Glomerular visceral epithelial cell (primary cell): ENCODE measurements at regions not wholly inside any gene's neighbourhood (a gene's known extent, or its start where the extent isn't known, plus 50 kb on each side); places are given as distances from the start of the nearest gene placed in this dataset.
"Not testable (repeated sequence)": the region's sequence is repeated elsewhere in the genome, so short reads cannot be mapped to it uniquely, and the experiment has no call there.

Source experiments
- DNase-seq: peaks from one replicate; pipeline ENCODE4 v3.0.0-alpha.2; 2016; ENCODE audit errors: extremely low spot score

DNA sequence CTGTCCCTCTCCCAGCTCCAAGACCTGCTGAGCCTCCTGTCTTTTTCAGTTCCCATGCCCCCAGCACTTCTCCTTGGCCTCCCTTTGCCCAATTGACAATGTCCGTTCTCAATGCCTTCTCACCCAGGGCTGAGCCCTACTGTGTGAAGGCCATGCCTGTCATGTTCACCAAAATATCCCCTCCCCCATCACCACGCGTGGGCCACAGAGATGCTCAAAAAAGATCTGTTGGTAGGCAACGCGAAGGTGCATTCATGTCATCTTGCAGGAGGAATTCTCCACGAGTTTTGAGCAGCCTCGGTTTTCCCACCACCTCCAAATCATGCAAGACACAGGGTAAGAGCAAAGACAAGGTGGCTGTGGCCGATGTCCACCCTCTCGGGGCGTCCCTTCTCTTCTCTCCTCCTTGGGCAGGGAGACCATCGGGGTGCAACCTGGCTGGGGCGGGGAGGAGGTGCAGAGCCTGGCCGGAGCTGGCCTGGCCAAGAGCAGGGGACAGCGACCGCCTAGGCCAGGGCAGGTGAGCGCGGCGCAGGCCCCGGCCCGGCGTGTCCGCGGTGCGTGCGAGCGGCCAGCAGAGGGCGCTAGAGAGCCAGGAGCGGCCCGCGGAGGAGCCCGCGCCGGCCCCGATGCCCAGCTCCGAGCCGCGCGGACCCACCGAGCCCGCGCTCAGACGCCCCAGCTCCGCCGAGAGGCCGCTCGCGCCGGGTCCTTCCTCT is 56.3 kb upstream of the KRTAP5-11 start:
- DNase-seq, result peak; percentile 46

DNA sequence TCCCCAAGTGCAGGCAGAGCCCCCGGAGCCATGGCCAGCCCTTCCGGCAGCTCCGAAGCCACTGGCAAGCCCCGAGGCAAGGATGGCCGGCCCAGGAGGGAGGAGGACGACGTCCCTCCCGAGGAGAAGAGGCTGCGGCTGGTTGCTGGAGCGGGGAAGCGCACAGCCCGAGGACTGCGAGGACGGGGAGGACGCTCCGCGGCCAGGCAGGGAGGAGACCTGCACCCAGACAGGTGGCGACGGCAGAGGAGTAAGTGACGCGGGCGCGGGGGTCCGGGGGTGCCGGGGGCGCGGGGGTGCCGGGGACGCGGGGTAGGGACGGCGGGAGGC is 56.8 kb upstream of the KRTAP5-11 start:
- DNase-seq, result not testable (repeated sequence)

DNA sequence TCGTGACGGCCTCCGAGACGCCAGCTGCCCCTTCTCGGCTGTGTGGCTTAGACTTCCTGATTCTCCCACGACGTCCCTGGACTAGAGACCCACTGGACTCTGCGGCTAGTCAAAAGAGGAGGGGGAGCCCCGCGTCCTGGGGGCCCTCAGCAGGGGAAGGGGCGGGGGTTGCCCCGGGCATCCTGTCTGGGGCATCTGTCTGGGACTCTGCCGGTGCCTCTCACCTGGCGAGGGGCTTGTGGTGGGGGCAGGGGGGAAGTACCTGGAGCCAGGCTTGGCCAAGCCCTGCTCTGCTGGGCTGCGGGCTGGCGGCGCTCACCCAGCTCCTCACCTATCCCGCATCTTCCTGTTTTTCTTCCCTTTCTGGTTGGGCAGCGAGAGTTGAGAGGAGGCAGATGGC is 57.2 kb upstream of the KRTAP5-11 start:
- not testable (repeated sequence) for DNase-seq

DNA sequence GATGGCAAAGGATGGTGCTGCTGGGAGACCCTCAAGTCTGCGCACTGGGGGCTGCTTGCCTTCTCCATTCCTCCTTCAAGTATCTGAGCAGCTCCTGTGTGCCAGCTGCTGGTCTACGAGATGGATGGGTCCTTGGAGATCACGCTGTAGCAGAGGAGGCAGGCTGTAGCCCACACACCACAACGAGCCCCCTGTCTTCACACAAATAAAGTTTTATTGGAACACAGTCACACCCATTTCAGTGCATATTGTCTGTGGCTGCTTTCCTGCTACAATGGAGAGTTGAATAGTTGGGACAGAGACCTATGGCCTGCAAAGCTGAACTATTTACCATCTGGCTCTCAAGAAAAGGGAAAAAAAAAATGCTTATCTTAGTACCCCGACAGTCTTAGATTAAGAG is 64.4 kb upstream of the KRTAP5-11 start:
- DNase-seq, result not testable (repeated sequence)

DNA sequence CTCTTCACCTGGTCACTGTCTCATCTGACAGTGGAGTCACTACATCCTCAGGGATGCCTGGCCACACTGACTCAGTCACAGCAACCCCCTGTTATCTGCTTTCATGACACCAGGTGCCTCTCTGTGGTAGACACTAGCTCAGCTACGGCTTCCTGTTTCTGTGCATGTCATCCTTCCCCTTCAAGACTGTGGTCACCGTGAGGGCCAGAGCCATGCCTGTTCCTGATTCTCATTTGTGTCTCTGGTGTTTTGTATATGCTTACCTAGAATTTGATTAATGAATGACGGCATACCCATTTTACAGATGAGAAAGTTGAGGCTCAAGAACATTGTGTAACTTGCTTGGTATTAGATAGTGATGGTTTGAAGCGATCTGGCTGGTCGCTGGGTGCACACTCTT is 70.3 kb upstream of the KRTAP5-11 start:
- DNase-seq, result not testable (repeated sequence)

DNA sequence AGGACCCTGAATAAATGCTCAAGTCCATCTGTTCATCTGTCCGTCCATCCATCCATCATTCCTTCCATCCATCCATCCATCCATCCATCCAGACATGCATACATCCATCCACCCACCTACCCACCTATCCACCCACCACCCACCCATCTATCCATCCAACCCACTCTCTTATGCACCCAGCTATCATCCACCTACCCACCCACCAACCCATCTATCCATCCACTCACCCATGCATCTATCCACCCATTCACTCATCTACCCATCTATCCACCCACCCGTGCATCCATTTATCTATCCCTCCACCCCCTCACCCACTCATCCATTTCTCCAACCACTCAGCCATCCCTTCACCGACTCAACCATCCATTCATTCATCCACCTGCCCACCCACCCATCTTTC is 71.7 kb upstream of the KRTAP5-11 start:
- DNase-seq, result not testable (repeated sequence)

DNA sequence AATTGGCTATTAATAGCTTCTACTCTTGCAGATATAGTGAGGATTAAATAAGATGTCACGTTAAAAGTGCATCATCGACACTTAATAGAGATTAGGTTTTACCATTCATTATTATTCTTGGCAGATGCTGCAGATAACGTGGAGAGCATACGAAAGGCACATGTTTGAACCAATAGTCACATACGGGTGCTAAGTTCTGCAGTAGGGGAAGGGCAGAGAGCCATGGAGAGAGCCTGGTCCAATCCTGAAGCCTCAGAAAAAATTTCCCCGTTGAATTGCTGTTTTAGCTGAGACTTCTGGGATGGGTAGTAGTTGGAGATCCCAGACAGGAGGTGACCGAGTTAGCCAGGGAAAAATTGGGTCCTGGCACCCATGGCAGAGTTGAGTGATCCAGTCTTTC is 72.4 kb upstream of the KRTAP5-11 start:
- not testable (repeated sequence) for DNase-seq

DNA sequence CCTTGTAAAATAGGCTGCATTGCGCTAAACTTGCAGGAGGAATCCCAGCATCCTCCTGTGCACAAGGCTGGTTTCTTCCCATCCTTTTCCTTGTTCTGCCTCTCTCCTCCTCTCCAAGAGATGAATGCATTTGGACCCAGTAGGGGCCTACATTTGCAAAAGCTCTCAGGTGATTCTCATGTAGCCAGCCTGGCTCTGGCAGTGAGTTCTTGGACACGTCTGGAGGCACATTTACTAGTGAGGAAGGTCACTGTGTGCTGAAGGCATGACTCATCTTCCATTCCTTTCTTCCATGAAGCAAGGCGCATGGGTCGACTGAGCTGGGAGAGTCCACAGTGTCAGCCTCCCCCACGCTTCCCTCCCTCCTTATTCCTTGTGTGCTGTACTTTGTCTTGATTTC is 73.8 kb upstream of the KRTAP5-11 start:
- DNase-seq, result not testable (repeated sequence)

DNA sequence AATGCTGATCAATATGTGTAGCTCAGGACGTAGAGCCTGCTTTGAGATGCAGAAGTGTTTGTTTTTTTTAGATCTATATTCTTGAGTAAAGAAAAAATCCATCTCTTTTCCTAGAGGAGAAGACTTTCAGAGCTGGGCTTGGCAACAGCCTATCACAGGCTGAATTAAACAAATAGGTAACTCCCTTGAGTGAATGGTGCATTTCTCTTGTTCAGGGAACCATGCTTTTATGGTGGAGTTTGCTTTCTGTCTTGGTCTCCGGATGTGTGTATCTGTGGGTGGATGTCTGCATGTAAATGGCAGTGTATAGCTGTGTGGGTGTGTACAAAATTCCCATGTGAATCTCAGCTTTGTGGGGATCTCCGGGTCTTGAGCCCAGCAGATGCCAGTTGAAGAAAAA is 82.3 kb upstream of the KRTAP5-11 start:
- DNase-seq, result not testable (repeated sequence)

DNA sequence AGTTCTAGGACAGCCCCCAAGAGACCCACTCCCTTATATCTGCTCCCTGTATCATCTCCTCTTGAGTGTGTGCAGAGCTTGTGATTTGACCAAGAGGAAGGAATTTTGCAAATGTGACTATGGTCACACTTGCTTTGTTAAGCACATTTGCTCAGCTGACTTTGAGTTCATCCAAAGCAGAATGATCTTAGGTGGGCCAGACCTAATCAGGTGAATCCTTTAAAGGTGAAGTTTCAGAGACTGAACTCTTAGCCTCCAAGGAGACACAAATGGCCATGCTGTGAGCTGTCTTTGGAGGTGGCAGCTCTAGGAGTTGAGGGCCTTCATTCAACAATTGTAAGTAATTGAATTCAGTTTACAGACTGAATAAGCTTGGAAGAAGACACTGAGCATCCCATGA is 115.4 kb upstream of the KRTAP5-11 start:
- DNase-seq, result not testable (repeated sequence)

DNA sequence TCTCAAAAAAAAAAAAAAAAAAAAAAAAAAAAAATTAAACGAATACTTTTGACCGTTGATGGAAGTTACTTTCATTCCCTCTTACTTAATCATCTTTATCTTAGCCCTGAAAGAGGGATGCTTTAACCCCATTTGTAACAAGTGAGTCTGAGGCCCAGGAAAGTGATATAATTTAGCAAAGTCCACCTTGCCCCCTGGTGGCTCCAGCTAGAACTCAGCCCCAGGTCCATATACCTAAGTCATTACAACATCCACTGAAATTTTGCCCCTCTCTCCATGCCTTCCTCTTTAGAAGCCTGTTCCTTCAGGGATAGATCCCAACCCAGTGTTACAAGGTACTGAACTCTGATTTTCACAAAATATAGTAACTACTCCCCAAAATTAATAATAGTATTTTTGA is 116.3 kb upstream of the KRTAP5-11 start:
- DNase-seq, result not testable (repeated sequence)

DNA sequence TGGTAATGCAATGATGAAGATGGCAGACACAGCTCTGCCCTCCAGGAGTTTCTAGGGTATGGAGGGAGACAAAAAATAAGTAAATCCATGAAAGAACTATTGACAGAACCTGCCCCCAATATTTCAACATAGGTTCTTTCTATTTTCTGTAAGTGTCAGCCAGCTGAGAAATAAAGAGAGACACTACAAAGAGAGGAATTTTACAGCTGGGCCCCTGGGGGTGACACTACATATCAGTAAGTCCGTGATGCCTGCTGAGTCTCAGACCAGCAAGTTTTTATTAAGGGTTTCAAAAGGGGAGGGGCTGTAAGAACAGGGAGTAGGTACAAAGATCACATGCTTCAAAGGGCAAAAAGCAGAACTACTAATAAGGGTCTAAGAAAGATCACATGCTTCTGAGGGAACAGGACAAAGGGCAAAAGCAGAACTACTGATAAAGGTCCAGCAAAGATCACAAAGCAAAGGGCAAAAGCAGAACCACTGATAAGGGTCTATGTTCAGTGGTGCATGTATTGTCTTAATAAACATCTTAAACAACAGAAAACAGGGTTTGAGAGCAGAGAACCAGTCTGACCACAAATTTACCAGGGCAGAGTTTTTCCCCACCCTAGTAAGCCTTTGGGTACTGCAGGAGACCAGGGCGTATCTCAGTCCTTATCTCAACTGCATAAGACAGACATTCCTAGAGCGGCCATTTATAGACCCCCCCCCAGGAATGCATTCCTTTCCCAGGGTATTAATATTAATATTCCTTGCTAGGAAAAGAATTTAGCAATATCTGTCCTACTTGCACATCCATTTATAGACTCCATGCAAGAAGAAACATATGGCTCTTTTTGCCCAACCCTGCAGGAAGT is 119.0 kb upstream of the KRTAP5-11 start:
- not testable (repeated sequence) for DNase-seq

DNA sequence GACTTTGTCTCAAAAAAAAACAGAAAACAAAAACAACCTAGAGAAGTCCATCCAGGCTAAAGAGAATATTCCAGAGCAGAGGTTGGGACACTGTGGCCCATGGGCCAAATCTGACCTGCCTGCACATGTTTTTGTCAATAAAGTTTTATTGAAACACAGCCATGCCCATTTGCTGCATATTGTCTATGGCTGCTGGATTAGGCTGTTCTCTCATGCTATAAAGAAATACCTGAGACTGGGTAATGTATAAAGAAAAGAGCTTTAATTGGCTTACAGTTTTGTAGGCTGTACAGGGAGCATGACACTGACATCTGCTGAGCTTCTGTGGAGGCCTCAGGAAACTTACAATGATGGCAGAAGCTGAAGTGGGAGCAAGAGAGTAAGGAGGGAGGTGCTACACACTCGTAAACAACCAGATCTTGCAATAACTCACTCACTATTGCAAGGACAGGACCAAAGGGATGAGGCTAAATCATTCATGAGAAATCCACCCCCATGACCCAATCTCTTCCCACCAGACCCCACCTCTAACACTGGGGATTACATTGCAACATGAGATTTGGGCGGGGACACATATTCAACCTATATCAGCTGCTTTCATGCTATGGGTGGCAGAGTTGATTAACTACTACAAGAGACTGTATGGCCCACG is 122.5 kb upstream of the KRTAP5-11 start:
- not testable (repeated sequence) for DNase-seq

DNA sequence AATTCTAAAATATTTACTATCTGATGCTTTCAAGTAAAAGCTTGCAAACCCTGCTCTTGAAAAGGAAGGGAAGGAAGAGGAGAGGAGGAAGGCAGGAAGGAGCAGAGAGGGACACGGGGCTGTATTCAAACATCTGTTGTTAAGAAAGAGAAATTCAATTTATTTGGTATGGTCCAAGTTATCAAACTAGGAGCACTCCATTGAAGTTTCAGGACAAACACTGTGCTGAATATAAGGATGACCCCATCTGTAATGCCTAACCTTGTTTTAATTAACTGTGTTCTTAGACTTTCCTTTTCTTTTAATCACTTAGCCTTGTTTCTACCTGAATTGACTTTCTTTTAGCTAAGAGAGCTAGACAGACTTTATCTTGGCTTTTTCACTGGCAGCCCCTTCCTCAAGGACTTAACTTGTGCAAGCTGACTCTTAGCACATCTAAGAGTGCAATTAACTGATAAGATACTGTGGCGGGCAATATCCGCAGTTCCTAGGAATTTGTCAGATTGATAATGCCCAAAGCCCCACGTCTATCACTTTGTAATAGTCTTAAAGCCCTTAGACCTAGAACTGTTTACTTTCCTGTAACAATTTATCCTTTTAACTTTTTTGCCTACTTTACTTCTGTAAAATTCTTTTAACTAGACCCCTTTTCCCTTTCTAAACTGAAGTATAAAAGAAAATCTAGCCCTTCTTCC is 123.2 kb upstream of the KRTAP5-11 start:
- not testable (repeated sequence) for DNase-seq

DNA sequence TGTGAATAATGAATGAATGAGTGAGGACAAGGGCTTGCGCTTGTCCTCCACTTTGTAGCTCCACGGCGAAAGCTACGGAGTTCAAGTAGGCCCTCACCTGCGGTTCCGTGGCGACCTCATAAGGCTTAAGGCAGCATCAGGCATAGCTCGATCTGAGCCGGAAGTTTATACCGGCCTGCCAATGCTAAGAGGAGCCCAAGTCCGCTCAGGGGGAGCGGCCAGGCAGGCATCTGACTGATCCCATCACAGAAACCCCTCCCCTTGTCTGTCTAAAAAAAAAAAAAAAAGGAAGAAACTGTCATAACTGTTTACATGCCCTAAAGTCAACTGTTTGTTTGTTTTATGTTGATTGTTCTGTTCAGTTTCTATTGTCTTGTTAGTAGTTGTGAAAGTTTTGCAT is 124.4 kb upstream of the KRTAP5-11 start:
- not testable (repeated sequence) for DNase-seq

DNA sequence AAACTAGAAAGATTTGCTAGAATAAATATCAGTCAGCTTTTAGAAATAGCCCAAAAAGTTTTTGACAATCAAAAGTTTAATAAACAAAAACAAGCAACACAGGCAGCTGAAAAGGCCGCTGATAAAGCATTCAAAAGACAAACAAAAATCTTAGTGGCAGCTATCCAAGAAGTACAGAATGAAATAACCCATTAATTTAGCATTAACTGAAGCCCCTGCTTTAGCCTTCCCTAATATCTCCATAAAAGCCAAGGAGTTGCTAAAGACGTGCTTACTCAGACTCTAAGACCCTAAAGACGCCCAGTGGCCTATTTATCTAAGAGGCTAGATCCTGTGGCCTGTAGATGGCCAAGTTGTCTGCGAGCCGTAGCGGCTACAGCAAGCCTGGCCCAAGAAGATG is 123.5 kb upstream of the DEFB108B start:
- DNase-seq, result not testable (repeated sequence)

DNA sequence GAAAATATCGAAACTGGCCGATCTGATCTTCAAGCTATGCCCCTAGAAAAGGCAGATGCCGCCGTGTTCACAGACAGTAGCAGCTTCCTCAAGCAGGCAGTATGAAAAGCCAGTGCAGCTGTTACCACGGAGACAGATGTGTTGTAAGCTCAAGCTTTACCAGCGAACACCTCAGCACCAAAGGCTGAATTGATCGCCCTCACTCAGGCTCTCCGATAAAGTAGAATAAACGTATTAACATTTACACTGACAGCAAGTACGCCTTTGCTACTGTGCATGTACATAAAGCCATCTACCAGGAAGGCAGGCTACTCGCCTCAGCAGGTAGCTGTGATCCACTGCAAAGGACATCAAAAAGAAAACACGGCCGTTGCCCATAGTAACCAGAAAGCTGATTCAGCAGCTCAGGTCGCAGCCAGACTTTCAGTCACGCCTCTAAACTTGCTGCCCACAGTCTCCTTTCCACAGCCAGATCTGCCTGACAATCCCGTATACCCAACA is 122.8 kb upstream of the DEFB108B start:
- DNase-seq, result peak; percentile 50

DNA sequence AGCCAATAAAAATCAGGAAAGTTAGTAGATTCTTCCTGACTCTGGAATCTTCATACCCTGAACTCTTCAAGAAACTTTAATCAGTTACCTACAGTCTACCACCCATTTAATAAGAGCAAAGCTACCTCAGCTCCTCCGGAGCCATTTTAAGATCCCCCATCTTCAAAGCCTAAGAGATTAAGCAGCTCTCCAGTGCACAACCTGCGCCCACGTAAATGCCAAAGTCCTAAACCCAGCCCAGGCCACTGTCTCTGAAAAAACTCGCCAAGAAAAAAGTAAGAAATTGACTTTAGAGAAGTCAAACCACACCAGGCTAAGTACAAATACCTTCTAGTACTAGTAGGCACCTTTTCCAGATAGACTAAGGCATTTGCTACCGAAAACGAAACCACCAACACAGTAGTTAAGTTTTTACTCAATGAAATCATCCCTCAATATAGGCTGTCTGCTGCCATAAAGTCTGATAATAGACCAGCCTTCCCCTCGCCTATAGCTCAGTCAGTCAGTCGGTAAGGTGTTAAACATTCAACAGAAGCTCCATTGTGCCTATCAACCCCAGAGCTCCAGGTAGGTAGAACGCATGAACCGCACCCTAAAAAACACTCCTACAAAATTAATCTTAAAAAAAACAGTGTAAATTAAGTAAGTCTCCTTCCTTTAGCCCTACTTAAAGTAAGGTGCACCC is 122.2 kb upstream of the DEFB108B start:
- peak; percentile 0 for DNase-seq

DNA sequence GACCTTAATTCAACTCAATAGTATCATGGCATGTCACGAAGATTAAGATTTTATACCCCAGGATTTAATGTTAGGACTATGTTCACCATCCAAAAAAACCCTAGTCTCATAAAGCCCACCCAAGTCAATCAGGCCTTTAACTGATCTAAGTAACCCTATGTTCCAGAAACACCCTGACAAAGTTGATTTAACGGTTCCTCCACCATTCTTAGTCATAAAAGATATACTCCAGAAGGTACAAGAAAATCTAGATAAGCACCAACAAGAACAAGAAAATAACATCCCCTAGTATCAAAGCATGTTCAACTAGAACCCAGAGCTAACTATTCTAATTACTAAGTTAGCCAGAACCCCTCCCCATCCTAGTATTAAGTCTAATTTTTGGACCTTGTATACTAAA is 120.7 kb upstream of the DEFB108B start:
- not testable (repeated sequence) for DNase-seq

DNA sequence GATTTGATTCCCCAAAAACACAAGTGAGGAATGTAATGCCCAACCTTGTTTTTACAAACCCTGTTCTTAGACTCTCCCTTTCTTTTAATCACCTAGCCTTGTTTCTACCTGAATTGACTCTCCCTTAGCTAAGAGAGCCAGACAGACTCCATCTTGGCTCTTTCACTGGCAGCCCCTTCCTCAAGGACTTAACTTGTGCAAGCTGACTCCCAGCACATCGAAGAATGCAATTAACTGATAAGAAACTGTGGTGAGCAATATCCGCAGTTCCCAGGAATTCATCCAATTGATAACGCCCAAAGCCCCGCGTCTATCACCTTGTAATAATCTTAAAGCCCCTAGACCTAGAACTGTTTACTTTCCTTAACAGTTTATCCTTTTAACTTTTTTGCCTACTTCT is 120.2 kb upstream of the DEFB108B start:
- not testable (repeated sequence) for DNase-seq

DNA sequence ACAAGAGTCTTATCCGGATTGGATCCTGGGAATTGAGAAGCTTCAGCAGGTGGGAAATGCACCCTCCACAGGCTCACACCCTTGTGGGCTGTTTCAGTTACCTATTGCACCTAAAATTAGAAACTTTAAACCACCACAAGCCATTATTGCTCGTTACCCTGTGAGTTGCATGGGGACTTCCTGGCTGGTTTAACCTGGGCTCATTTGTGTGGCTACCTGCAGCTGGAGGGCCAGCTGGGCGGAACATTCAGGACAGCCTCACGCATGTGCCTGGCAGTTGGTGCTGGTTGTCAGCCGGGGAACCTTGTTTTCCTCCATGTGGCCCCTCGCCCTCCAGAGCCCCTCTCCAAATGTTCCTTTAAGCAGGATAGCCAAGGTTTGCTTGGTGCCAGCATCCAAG is 118.5 kb upstream of the DEFB108B start:
- DNase-seq, result not testable (repeated sequence)
